SK-N-SH treated with all-trans-retinoic acid at 6 μM for 48 hours (cell line): ENCODE measurements at regions not wholly inside any gene's neighbourhood (a gene's known extent, or its start where the extent isn't known, plus 50 kb on each side); places are given as distances from the start of the nearest gene placed in this dataset.

Experiments
- ATAC-seq: fragments of 200-7000 bp; cut with Tn5 transposase; 3 replicates; pipeline ENCODE4 v1.9.1; 2020; ENCODE audit warnings: mild to moderate bottlenecking, moderate library complexity
- ARNTL ChIP-seq: fragments of 450-650 bp; formaldehyde crosslinking; IDR thresholded peaks from 2 replicates; pipeline ENCODE4 v1.5.0; 2020; ENCODE audit warnings: low read depth, mild to moderate bottlenecking, moderate library complexity, borderline replicate concordance
- BACH2 ChIP-seq: fragments of 250-450 bp; sonication (Bioruptor Pico); IDR thresholded peaks from 2 replicates; pipeline ENCODE4 v1.9.0; 2021; ENCODE audit warnings: mild to moderate bottlenecking, borderline replicate concordance
- CREB5 ChIP-seq: fragments of 250-450 bp; sonication (Bioruptor Pico); IDR thresholded peaks from 2 replicates; pipeline ENCODE4 v1.5.1; 2020; ENCODE audit warnings: low read depth, mild to moderate bottlenecking, moderate library complexity
- CSDC2 ChIP-seq: fragments of 250-450 bp; sonication (Bioruptor Pico); IDR thresholded peaks from 2 replicates; pipeline ENCODE4 v1.5.0; 2020; ENCODE audit warnings: mild to moderate bottlenecking, moderate library complexity
- CSRNP3 ChIP-seq: fragments of 250-450 bp; sonication (Bioruptor Pico); IDR thresholded peaks from 2 replicates; pipeline ENCODE4 v1.5.1; 2021; ENCODE audit warnings: mild to moderate bottlenecking, moderate library complexity
- ESRRG ChIP-seq: fragments of 250-450 bp; sonication (Bioruptor Pico); IDR thresholded peaks from 2 replicates; pipeline ENCODE4 v1.6.1; 2021; ENCODE audit warnings: mild to moderate bottlenecking
- ISL1 ChIP-seq: fragments of 250-450 bp; sonication (Bioruptor Pico); IDR thresholded peaks from 2 replicates; pipeline ENCODE4 v2.1.2; 2022; ENCODE audit warnings: mild to moderate bottlenecking, moderate library complexity
- OSR1 ChIP-seq: fragments of 250-450 bp; sonication (Bioruptor Pico); IDR thresholded peaks from 2 replicates; pipeline ENCODE4 v1.8.0; 2022; ENCODE audit warnings: moderate library complexity, mild to moderate bottlenecking, inconsistent platforms
- PATZ1 ChIP-seq: fragments of 250-450 bp; sonication (Bioruptor Pico); IDR thresholded peaks from 2 replicates; pipeline ENCODE4 v1.8.0; 2020; ENCODE audit warnings: mild to moderate bottlenecking, moderate library complexity, borderline replicate concordance
- POU6F1 ChIP-seq: fragments of 250-450 bp; sonication (Bioruptor Pico); IDR thresholded peaks from 2 replicates; pipeline ENCODE4 v1.8.0; 2021; ENCODE audit warnings: low read depth, mild to moderate bottlenecking, moderate library complexity, borderline replicate concordance
- PPARA ChIP-seq: fragments of 250-450 bp; sonication (Bioruptor Pico); IDR thresholded peaks from 2 replicates; pipeline ENCODE4 v1.5.0; 2020; ENCODE audit warnings: mild to moderate bottlenecking, borderline replicate concordance
- RARB ChIP-seq: fragments of 250-450 bp; sonication (Bioruptor Pico); IDR thresholded peaks from 2 replicates; pipeline ENCODE4 v1.8.0; 2021; ENCODE audit warnings: mild to moderate bottlenecking, moderate library complexity
- SNAI2 ChIP-seq: fragments of 250-450 bp; sonication (Bioruptor Pico); IDR thresholded peaks from 2 replicates; pipeline ENCODE4 v1.5.0; 2020; ENCODE audit warnings: mild to moderate bottlenecking, moderate library complexity
- TOX ChIP-seq: fragments of 250-450 bp; sonication (Bioruptor Pico); IDR thresholded peaks from 2 replicates; pipeline ENCODE4 v1.8.0; 2021; ENCODE audit warnings: mild to moderate bottlenecking, moderate library complexity, borderline replicate concordance
- TSHZ2 ChIP-seq: fragments of 250-450 bp; sonication (Bioruptor Pico); IDR thresholded peaks from 2 replicates; pipeline ENCODE4 v1.5.0; 2020; ENCODE audit warnings: mild to moderate bottlenecking, moderate library complexity
- ZC3H10 ChIP-seq: fragments of 250-450 bp; sonication (Bioruptor Pico); IDR thresholded peaks from 2 replicates; pipeline ENCODE4 v1.5.1; 2021; ENCODE audit warnings: mild to moderate bottlenecking, moderate library complexity
- ZFP3 ChIP-seq: fragments of 250-450 bp; sonication (Bioruptor Pico); IDR thresholded peaks from 2 replicates; pipeline ENCODE4 v1.5.0; 2020; ENCODE audit warnings: mild to moderate bottlenecking, moderate library complexity
- ZNF70 ChIP-seq: fragments of 450-650 bp; formaldehyde crosslinking; IDR thresholded peaks from 2 replicates; pipeline ENCODE4 v1.5.0; 2020; ENCODE audit warnings: mild to moderate bottlenecking, moderate library complexity
- ZNF8 ChIP-seq: fragments of 450-650 bp; formaldehyde crosslinking; IDR thresholded peaks from 2 replicates; pipeline ENCODE4 v1.5.0; 2020; ENCODE audit warnings: mild to moderate bottlenecking, moderate library complexity

GRCh38 chr1:228811712-228812305 lies 76.5 kb downstream of the RHOU start (continued):
- TF ChIP-seq ZC3H10 (CRISPR knock-in tag): no peak
- TF ChIP-seq ZNF70: no peak

- no peak for ATAC-seq
Observed at GRCh38 chr1:228812961-228813360, 77.7 kb downstream of the RHOU start.

More at GRCh38 chr1:228812961-228813360, 77.7 kb downstream of the RHOU start:
- TF ChIP-seq ESRRG (CRISPR knock-in tag) (no peak), BACH2 (CRISPR knock-in tag) (no peak), ZC3H10 (CRISPR knock-in tag) (no peak), RARB (no peak), TSHZ2 (CRISPR knock-in tag) (no peak), CSRNP3 (no peak), PATZ1 (CRISPR knock-in tag) (no peak), POU6F1 (CRISPR knock-in tag) (no peak), CSDC2 (CRISPR knock-in tag) (no peak), PPARA (no peak), ZNF70 (no peak), ISL1 (CRISPR knock-in tag) (no peak), TOX (CRISPR knock-in tag) (no peak), OSR1 (no peak), CREB5 (CRISPR knock-in tag) (no peak), ZFP3 (CRISPR knock-in tag) (no peak), ZNF8 (CRISPR knock-in tag) (no peak), SNAI2 (CRISPR knock-in tag) (no peak), ARNTL (CRISPR knock-in tag) (no peak)
- TF ChIP-seq, all 23 proteins: peak for 0
